Kidney capillary endothelial cell (primary cell): ENCODE measurements at regions not wholly inside any gene's neighbourhood (a gene's known extent, or its start where the extent isn't known, plus 50 kb on each side); places are given as distances from the start of the nearest gene placed in this dataset.
"Not testable (repeated sequence)": the region's sequence is repeated elsewhere in the genome, so short reads cannot be mapped to it uniquely, and the experiment has no call there.

Experiments
- DNase-seq: peaks from one replicate; pipeline ENCODE4 v3.0.0-alpha.2; 2018; ENCODE audit warnings: low spot score

DNA sequence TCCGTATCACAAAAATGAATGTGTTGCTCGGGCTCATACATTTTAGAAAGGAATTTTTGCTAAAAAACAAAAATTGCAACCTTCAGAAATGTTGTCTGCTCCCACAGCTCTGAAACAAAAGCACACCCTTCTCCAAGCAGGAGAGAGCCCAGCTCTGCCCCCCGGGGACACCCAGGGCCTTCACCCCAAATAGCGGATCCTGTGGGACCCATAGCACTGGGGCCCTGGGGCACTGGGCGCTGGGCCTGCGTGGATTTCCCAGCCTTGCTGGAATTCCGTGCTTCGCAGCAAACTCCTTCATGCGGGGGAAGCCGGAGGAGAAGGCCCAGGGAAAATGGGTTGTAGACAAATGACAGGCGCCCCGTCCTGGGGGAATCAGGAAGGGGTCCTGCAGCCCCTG lies 50.5 kb upstream of the SFSWAP start:
- DNase-seq = not testable (repeated sequence)
